ENCODE measurements at regions not wholly inside any gene's neighbourhood (a gene's known extent, or its start where the extent isn't known, plus 50 kb on each side); places are given as distances from the start of the nearest gene placed in this dataset.

DNA sequence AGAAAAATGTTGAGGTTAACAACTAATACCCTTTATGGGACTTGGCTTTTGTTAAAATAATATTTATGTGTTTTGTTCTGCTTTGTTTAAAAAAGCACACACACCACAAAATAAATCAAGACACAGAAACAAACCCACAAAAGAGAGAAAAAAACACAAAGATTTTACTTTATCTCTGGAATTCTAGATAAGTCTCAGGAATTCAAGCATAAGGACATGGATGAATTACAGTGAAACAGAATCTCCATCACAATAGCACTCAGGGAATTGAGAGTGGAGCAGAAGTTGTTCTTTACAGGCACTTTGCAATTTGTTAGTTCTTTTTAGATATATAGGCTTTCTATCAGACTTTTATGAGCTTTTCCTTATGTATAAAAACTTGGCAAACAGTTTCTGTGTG, 360.9 kb upstream of the ZC3H15 start:
- DNase-seq (no peak), ATAC-seq (ENCODE audit: insufficient read depth, low read depth) (no peak)
- H3K36me3 ChIP-seq (ENCODE audit: insufficient read depth, low read length) = no peaks in the 10 kb centered on the region
- no peak overlapping the region for H3K9ac ChIP-seq (ENCODE audit: low read depth, low read length)
- no peaks in the 10 kb centered on the region for H3K27me3 ChIP-seq (ENCODE audit: insufficient read depth, low read length, poor library complexity)
- H4K20me1 ChIP-seq (ENCODE audit: insufficient read depth, low read length) = no peaks in the 10 kb centered on the region
- no peaks in the 10 kb centered on the region for H3K4me1 ChIP-seq (ENCODE audit: insufficient read depth, low read length)
- H2AFZ ChIP-seq (ENCODE audit: low read depth, low read length) = no peak overlapping the region
- H3K27ac ChIP-seq (ENCODE audit: low read length) = no peak overlapping the region
- H3K79me2 ChIP-seq (ENCODE audit: insufficient read depth, low read length) = no peaks in the 10 kb centered on the region
- H3K4me2 ChIP-seq (ENCODE audit: insufficient read depth, low read length) = no peak overlapping the region
- H3K9me3 ChIP-seq (ENCODE audit: insufficient read depth, low read length, severe bottlenecking) = no peaks in the 10 kb centered on the region
- no peak overlapping the region for H3K4me3 ChIP-seq (ENCODE audit: low read depth in 1 of 2, low read length in 2 of 2)
- no peak for TF ChIP-seq EZH2 (IDR thresholded peaks at IDR 0.05; ENCODE audit: borderline replicate concordance, low read depth, low read length, severe bottlenecking)
- TF ChIP-seq, protein P1, sequence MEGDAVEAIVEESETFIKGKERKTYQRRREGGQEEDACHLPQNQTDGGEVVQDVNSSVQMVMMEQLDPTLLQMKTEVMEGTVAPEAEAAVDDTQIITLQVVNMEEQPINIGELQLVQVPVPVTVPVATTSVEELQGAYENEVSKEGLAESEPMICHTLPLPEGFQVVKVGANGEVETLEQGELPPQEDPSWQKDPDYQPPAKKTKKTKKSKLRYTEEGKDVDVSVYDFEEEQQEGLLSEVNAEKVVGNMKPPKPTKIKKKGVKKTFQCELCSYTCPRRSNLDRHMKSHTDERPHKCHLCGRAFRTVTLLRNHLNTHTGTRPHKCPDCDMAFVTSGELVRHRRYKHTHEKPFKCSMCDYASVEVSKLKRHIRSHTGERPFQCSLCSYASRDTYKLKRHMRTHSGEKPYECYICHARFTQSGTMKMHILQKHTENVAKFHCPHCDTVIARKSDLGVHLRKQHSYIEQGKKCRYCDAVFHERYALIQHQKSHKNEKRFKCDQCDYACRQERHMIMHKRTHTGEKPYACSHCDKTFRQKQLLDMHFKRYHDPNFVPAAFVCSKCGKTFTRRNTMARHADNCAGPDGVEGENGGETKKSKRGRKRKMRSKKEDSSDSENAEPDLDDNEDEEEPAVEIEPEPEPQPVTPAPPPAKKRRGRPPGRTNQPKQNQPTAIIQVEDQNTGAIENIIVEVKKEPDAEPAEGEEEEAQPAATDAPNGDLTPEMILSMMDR (IDR thresholded peaks at IDR 0.05; ENCODE audit: borderline replicate concordance, extremely low read depth, low read length, poor library complexity, severe bottlenecking) = no peak

DNA sequence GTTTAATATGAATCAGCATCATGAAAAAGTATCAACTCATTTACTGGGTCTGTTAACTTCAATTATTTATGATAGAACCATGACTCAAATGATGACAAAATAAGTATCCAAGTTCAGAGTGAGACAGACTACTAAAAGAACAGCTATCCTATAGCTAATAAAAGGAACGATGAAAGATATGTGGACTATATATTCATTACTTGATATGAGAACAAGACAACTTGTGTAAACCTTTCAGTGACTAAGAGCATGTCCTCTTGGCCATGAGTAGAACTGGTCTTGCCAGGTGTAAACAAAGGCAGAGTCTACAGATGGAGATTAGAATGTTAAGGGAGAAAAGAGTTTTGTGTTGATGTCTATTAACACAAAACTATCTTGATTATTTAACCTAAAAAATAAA, 360.4 kb upstream of the ZC3H15 start:
- Histone ChIP-seq H2AFZ (ENCODE audit: low read depth, low read length) (no peak overlapping the region), H3K4me2 (ENCODE audit: insufficient read depth, low read length) (no peak overlapping the region), H3K79me2 (ENCODE audit: insufficient read depth, low read length) (no peaks in the 10 kb centered on the region), H3K27me3 (ENCODE audit: insufficient read depth, low read length, poor library complexity) (no peaks in the 10 kb centered on the region), H4K20me1 (ENCODE audit: insufficient read depth, low read length) (no peaks in the 10 kb centered on the region), H3K27ac (ENCODE audit: low read length) (no peak overlapping the region), H3K9me3 (ENCODE audit: insufficient read depth, low read length, severe bottlenecking) (no peaks in the 10 kb centered on the region), H3K4me3 (ENCODE audit: low read depth in 1 of 2, low read length in 2 of 2) (no peak overlapping the region), H3K4me1 (ENCODE audit: insufficient read depth, low read length) (no peaks in the 10 kb centered on the region), H3K9ac (ENCODE audit: low read depth, low read length) (no peak overlapping the region), H3K36me3 (ENCODE audit: insufficient read depth, low read length) (no peaks in the 10 kb centered on the region)
- ATAC-seq (ENCODE audit: insufficient read depth, low read depth) (no peak), DNase-seq (no peak)
- TF ChIP-seq, protein P1 (IDR thresholded peaks at IDR 0.05; ENCODE audit: borderline replicate concordance, extremely low read depth, low read length, poor library complexity, severe bottlenecking) = no peak
- TF ChIP-seq EZH2 (IDR thresholded peaks at IDR 0.05; ENCODE audit: borderline replicate concordance, low read depth, low read length, severe bottlenecking) = no peak

DNA sequence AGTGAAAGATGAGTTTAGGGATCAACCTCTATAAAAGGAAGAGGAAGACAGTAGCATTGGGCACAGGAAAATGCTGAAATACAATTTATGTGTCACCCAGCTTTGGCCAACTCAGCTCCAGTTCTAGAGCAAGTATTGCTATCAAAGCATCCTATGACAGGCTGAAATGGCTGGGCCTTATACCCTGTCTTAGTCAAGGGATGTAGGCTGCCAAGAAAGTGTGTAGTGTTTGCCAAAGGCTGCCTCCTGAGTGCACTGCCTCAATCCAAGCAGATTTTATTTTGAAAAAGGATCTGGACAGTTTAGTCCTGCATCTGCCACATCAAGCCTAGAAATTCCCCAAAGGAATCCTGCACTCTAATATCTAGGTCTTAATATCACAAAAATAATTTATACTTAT, 359.9 kb upstream of the ZC3H15 start:
- H2AFZ ChIP-seq (ENCODE audit: low read depth, low read length) = no peak overlapping the region
- no peaks in the 10 kb centered on the region for H3K4me1 ChIP-seq (ENCODE audit: insufficient read depth, low read length)
- H3K4me3 ChIP-seq (ENCODE audit: low read depth in 1 of 2, low read length in 2 of 2) = no peak overlapping the region
- no peaks in the 10 kb centered on the region for H4K20me1 ChIP-seq (ENCODE audit: insufficient read depth, low read length)
- no peaks in the 10 kb centered on the region for H3K27me3 ChIP-seq (ENCODE audit: insufficient read depth, low read length, poor library complexity)
- no peaks in the 10 kb centered on the region for H3K9me3 ChIP-seq (ENCODE audit: insufficient read depth, low read length, severe bottlenecking)
- ATAC-seq (ENCODE audit: insufficient read depth, low read depth) = no peak
- H3K9ac ChIP-seq (ENCODE audit: low read depth, low read length) = no peak overlapping the region
- H3K4me2 ChIP-seq (ENCODE audit: insufficient read depth, low read length) = no peak overlapping the region
- TF ChIP-seq, protein P1 (IDR thresholded peaks at IDR 0.05; ENCODE audit: borderline replicate concordance, extremely low read depth, low read length, poor library complexity, severe bottlenecking) = no peak
- no peak for TF ChIP-seq EZH2 (IDR thresholded peaks at IDR 0.05; ENCODE audit: borderline replicate concordance, low read depth, low read length, severe bottlenecking)
- DNase-seq = no peak
- H3K79me2 ChIP-seq (ENCODE audit: insufficient read depth, low read length) = no peaks in the 10 kb centered on the region
- H3K36me3 ChIP-seq (ENCODE audit: insufficient read depth, low read length) = no peaks in the 10 kb centered on the region
- H3K27ac ChIP-seq (ENCODE audit: low read length) = no peak overlapping the region

Data from DND-41 (cell line).